GM18511 (cell line): ENCODE measurements at regions not wholly inside any gene's neighbourhood (a gene's known extent, or its start where the extent isn't known, plus 50 kb on each side); places are given as distances from the start of the nearest gene placed in this dataset.

ENCODE experiments used
- ATAC-seq: cut with Tn5 transposase; IDR thresholded peaks from one replicate; pipeline ENCODE4 v1.9.1; 2021; ENCODE audit warnings: mild to moderate bottlenecking, moderate library complexity; ENCODE audit not compliant: unreplicated experiment

- no peak for ATAC-seq
These were observed 101.9 kb upstream of the KCNMB2 start for GRCh38 chr3:178434206-178434805.

DNA sequence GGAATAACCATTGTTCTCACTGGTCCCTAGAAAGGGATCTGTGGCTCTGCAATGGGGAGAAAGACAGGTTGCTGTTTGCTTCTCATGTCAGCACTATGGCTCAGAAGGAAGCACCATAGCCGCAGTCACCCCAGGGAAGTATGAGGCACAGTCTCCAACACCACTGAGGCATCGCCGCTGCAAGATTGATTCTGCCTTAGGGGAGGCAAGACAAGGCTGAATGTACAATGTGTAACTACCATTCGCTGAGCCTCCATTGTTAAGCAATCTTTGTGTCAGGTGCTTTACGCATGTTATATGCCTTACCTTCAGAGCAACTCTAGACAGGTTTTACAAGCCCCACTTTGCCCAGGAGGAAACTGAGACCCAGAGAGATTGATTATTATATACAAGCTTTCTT, 100.7 kb upstream of the KCNMB2 start:
- ATAC-seq, result no peak

- peak; percentile 69 for ATAC-seq
These were observed 99.5 kb upstream of the KCNMB2 start for GRCh38 chr3:178436773-178437172.

DNA sequence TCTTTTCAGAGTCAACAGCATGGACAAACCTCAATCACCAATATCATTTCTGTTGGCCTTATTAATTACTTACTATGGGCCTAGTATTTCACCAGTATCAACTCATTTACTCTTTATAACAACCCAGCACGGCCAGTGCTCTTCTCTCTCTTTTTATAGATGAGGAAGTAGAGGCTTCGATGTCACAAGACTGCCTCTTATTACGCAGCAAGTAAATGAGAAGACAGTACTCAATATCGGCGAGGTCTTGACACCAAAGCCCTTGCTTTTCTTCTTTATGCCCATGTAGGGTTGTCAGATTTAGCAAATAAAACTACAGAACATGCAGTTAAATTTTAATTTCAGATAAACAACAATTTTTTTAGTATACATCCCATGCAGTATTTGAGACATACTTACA, 99.0 kb upstream of the KCNMB2 start:
- no peak for ATAC-seq

DNA sequence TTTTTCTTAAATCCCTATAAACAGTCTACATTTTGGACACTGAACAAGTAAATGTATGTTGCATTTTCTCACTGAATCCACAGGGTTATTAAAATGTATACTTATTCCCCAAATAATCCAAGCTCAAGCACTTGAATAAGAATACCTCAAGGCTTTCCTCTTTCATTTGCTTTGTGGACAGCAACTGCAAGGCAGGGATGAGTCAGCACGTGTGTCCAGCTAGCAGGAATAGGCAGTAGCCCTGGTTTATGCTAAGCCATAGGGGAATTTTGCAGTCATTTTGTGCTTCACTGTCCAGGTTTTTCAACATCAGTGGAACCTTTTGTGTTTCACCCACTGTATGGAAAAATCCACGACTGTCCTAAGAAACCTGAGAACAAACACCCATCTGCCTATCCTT, 96.7 kb upstream of the KCNMB2 start:
- ATAC-seq, result no peak

DNA sequence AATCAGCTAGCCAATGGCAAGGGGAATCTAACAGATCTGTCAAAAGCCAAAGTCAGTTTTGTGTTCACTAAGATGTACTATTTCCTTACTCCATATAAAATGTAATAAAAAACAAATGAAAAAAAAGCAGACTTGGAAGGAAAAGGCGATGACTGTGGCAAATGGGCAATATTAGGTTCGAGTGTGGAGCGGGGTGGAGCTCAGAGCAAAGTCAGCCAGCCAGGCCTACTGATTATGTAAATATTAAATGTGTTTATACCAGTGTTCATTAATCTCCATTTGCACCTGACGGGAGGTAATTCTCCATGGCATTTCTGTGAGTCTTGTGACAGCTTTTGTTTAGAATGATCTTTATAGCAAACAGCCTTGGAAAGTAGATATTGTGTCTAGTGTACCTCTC, 96.2 kb upstream of the KCNMB2 start:
- ATAC-seq, result no peak

GRCh38 chr3:178443634-178444033, 92.6 kb upstream of the KCNMB2 start:
- no peak for ATAC-seq

DNA sequence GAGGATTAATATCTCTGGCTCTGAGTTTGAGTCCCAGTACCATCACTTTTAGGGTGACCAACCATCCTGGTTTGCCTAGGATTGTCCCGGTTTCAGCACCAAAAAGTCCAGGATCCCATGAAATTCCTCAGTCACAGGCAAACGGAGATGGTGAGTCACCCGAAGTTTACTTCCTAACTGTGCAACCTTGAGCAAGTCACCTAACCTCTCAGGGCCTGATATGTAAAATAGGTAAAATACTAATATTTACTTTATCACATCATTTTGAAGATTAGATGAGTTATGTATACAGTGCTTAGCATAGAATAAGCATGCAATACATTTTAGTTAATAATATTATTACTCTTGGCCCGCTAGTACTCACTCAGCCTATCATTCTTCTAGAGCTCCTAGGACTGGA, 91.1 kb upstream of the KCNMB2 start:
- no peak for ATAC-seq

DNA sequence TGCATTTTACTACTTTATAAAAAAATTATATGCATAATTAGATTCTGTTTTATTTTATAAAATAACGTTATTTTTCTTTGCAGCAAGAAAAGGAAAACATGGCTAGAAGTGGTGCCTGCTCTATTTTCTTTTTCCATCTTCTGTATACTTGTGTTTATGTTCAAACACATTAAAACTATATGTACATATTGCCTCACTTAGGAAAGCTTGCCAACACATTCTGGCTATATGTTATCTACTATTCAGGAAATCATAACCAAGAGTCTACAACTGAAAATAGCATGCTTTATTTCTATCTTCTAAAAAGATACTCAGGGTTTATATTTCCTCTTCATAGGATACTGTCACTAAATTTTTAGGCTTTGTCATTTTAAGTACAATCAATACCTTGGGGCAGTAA, 90.2 kb upstream of the KCNMB2 start:
- ATAC-seq, result no peak

DNA sequence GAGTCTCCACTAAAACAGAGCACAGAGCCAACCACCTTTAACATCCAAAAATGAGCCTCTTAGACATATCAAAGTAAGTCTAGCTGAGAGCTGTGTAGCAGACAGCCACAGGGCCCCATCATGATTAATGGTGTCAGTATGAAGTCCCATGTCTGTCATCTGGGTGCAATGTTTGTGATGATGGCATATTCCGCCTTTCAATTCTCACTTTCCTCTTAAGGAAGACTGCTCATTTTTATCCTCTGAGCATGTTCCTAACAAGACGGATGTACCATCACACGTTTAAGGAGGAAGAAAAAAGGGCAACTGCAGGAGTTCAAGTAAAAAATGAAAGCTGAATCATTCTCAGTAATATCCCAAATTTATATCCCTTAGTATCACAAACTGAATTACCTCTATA, 85.8 kb upstream of the KCNMB2 start:
- ATAC-seq, result no peak

DNA sequence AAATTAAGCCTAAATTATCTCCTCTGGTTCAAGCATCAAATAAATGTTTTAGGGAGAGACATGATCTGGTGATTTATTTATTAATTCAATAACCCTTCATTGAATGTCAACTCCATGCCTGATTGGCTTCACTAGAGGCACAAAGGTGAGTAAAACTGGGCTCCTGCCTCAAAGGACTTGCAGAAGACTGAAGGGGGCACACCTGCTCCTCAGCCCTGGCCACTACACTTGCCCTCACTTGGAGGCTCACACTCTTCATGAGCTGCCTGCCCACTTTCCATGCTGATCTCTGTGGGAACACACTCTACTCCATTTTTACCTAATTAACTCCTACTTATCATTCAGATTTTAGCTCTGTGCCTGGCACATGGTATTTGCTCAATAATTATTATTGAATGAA, 84.4 kb upstream of the KCNMB2 start:
- ATAC-seq, result no peak

DNA sequence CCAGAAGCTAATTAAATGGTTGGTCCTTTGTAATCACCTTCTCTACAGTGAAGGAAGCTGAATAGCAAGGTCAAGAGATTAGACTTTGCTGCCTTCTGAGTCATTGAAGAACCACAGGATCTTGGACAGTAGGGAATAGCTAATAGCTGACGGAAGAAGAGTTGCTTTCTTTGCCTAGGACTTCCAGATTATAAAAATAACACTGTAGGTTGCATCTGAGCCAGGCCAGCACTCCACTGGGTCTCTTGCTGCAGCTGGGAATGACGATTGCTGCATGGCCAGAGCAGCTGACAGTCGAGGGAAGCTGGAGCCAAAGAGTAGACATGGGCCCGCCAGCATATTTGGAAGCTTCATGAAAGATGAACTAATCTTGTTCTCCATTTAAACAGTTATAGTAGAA, 81.5 kb upstream of the KCNMB2 start:
- ATAC-seq, result no peak

DNA sequence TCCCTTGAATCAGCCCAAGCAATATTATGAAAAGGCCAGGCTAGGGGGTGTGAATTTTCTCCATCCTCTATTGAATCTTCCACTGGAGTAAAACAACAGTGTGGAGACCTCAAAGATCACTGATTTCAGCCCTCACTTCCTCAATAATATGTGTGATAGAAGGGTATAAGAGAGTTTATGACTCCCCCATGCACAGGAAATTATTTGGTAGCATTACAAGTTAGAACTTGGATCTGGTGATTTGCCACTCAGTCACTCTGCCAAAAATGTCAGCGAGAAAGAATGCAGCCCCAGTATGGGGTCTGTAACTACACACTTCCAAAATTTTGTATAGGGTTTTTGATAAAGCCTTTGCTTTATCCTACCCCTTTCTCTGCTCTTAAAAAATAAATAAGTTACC, 81.0 kb upstream of the KCNMB2 start:
- no peak for ATAC-seq

DNA sequence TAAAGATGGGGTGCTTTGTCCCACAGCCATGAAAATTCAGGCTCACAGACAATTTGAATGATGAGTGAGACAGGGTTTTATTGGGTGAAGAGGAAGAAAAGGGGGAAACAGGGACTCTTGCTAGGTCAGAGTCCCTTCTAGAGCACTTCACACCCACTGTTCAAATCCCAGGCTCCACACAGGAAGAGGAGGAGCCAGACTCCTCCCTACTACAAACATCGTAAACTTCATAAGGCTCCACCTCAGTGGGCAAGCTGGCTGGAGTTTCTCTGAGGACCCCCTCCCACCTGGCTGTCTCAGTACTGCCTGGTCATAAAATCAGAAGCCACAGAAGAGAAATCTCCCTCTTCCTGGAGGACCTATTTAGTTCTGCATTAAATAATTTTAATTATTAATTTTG, 80.3 kb upstream of the KCNMB2 start:
- ATAC-seq, result no peak

GRCh38 chr3:178456621-178457285, 79.5 kb upstream of the KCNMB2 start:
- ATAC-seq, result no peak

DNA sequence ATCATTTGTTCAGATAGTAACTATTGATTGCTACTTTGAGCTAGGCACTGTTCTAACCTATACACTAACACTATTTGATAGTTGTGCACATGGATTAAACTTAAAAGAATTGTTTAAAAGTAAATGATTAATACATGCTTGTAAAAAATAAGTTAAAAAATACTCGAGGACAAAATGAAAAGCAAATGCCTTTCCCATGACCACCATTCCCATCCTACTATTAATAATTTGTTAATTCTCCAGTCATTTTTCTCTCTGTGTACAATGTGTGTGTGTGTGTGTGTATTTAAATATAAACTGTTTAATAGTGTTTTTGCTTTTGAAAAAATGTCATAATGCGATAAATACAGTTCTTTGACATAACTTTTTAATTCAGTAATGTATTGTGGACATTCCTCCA, 78.7 kb upstream of the KCNMB2 start:
- ATAC-seq, result no peak

DNA sequence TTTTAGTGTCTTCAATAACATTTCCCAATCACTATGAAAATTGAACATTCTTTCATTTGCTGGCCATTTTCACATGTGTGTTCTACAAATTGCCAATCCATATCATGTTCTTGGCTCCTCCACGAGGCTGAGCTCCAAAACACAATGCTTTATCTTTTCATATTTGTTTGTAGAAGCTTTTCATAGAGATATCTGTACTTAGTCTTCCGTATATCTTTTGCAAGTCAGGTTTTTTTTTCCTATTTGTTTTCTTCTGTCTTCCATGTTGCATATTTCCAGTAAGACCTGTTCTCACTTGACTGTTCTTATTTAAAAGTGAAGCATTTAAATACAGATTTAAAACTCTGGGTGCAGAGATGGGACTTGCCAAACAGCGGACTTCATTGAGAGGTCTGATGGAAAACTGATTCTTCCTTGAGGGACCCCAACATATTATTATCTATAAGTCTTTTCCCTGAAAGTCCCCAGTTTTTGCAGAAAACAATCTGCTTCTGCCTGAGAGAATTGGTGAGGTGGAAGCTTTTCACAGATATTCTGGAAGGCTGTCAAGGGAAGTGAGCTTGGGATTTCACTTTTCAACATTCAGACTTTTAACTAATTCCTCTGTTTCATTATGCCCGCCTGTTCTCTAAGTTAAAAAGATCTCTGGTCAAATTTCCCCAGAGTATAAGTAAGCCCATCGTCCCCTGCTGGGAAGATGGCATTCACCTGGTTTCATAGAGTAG, 77.8 kb upstream of the KCNMB2 start:
- no peak for ATAC-seq

GRCh38 chr3:178459038-178459410, 77.2 kb upstream of the KCNMB2 start:
- no peak for ATAC-seq

DNA sequence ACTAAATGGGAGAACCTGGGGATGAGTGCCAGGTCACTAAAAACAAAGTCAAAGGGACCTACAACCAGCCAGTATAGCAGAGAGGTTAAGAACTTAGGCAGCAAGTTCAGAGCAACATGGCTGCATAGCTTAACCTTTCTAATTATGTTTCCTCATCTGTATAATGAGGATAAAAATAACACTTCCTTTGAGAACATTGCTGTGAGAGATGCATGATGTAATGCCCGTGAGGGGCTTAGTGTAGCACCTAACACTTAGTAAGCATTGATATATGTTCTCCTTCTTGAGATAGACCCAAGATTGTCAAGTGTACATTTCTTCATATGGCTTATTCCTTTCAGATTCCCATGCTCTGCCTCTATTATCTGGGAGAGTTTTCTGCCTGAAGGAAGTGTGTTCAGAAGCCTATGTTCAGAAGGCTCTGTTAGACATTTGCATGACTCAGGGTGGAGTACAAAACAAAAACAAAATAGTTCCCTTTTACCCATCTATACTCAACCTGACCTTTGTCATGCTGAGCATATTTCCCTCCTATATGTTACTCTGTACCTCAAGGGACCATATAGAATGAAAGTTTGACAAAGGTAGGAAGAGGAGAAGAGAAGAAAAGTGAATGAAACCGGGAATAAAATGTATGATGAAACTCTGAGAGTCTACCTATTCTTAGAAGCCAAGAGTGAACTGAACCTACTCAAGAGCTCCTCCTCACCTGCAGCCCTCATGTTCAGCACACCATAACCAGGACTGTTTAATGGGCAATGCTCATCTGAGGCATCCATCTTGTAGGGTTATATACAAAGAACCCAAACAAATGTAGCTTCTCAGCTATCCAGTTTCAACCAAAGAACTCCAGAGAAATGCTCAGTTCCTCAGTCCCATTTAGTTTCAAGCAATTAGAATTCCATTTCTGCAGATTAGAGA, 70.7 kb upstream of the KCNMB2 start:
- peak; percentile 61 for ATAC-seq

- ATAC-seq, result no peak
These were observed 63.3 kb upstream of the KCNMB2 start for GRCh38 chr3:178472941-178473340.

- ATAC-seq, result no peak
These were observed 61.7 kb upstream of the KCNMB2 start for GRCh38 chr3:178474526-178474925.
